ENCODE measurements at regions not wholly inside any gene's neighbourhood (a gene's known extent, or its start where the extent isn't known, plus 50 kb on each side); places are given as distances from the start of the nearest gene placed in this dataset.

DNA sequence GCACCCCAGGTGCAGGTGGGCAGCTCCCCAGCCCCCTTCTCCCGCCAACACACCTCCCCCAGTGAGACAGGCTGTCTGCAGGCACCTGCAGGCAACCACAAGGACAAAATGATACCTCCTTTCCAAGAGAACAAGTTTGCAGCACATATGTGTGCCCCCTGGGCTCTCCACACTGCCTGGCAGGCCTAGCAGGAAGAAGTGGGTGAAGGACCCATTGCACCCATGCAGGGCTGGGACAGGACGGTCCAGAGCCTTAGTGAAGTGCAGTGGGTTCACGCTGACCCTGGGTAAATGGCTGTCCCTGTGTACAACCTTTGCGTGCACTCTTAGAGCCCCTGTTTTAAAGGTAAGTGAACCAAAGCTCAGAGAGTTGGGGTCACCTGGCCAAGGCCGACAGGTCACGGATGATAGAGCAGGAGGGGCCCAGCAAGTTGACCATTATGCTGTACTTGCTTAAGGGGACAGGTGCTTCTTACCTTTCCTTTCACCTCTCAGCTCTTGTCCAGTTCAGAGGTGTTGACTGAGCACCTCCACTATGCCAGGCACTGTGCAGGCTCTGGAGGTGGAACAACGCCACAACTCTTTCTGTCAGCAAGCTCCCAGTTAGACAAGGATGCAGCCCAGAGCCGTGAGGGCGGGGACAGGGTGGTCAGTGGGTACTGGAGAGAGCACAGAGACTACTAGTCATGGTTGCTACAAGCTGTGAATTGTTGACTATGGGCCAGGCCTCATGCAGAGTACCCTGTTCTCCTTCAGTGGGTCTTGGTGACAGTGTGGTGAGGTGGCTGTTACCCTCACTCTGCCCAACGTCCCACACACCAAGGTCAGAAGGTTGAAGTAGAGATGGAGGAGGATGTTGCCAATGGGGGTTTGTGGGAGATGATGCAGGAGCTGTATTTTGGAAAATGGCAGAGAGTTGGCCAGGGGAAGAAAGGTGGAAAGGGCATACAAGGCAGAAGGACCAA lies 125.9 kb downstream of the PAPOLA start:
- TF ChIP-seq EZH2phosphoT487 (IDR thresholded peaks at IDR 0.05; ENCODE audit: low read depth, severe bottlenecking, unreplicated experiment) (no peak), CTCF (IDR thresholded peaks at IDR 0.05; ENCODE audit: poor library complexity) (no peak), EZH2 (IDR thresholded peaks at IDR 0.05; ENCODE audit: borderline replicate concordance) (no peak)

Measured in hepatocyte (in vitro differentiated cells).